ENCODE measurements at regions not wholly inside any gene's neighbourhood (a gene's known extent, or its start where the extent isn't known, plus 50 kb on each side); places are given as distances from the start of the nearest gene placed in this dataset.

DNA sequence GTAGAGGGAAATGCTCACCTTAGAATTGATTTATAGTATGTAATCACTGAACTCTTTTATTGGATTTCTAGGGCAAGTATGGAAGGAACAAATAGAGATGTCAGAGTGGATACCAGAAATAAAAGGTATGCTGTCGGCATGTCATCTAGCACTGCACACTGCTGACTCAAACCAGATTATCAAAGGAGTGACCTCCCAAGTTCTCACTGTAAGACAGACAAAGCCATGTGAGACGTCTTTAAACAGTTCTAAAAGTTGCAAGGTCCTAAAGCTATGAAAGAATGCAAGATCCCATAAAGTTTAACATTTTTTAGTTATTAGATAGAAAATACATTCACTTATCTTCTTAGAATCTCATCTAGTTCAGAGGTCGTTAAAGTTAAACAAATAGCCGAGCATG lies 70.0 kb upstream of the CPM start:
- no peak for TF ChIP-seq TAF1 (IDR thresholded peaks at IDR 0.05; ENCODE audit: low read depth)
- no peak for TF ChIP-seq CTCF (IDR thresholded peaks at IDR 0.05; ENCODE audit: poor library complexity, severe bottlenecking)
- TF ChIP-seq REST (IDR thresholded peaks at IDR 0.05; ENCODE audit: borderline replicate concordance): no peak
- TF ChIP-seq EZH2 (IDR thresholded peaks at IDR 0.05; ENCODE audit: borderline replicate concordance, insufficient read depth, low read length, poor library complexity, severe bottlenecking): no peak
- no peak for TF ChIP-seq MXI1 (conservative IDR thresholded peaks at IDR 0.05; ENCODE audit: poor library complexity, severe bottlenecking)
- TF ChIP-seq RAD21 (conservative IDR thresholded peaks at IDR 0.05): no peak
- no peak for TF ChIP-seq EP300 (conservative IDR thresholded peaks at IDR 0.05; ENCODE audit: poor library complexity, severe bottlenecking)
- no peak for TF ChIP-seq POLR2AphosphoS5 (IDR thresholded peaks at IDR 0.05)

Data from neural cell (in vitro differentiated cells).